GM23338 (cell line): ENCODE measurements at regions not wholly inside any gene's neighbourhood (a gene's known extent, or its start where the extent isn't known, plus 50 kb on each side); places are given as distances from the start of the nearest gene placed in this dataset.

Source experiments
- ATAC-seq: fragments of 200-7000 bp; cut with Tn5 transposase; 3 replicates; pipeline ENCODE4 v1.9.1; 2020
- DNase-seq: peaks from one replicate; pipeline ENCODE4 v3.0.0-alpha.2; 2015; ENCODE audit warnings: low spot score
- H2AFZ ChIP-seq: fragments of 200-600 bp; sonication (generic); 2 replicates; pipeline ENCODE4 v1.8.0; 2016; ENCODE audit warnings: antibody characterized with exemption, mild to moderate bottlenecking, moderate library complexity
- H3F3A ChIP-seq: fragments of 200-600 bp; sonication (generic); replicated peaks from 2 replicates; pipeline ENCODE4 v1.8.0; 2017; ENCODE audit warnings: antibody characterized with exemption, mixed run types, low read depth
- H3K27ac ChIP-seq: fragments of 200-600 bp; sonication (generic); 2 replicates; pipeline ENCODE4 v1.6.1; 2016; ENCODE audit warnings: low read depth
- H3K27me3 ChIP-seq: fragments of 200-600 bp; sonication (generic); 2 replicates; pipeline ENCODE4 v1.8.0; 2016; ENCODE audit warnings: mild to moderate bottlenecking, mixed run types, moderate library complexity; ENCODE audit not compliant: insufficient read depth
- H3K36me3 ChIP-seq: fragments of 200-600 bp; sonication (generic); 2 replicates; pipeline ENCODE4 v1.8.0; 2016; ENCODE audit warnings: mild to moderate bottlenecking; ENCODE audit not compliant: insufficient read depth
- H3K4me1 ChIP-seq: fragments of 200-600 bp; sonication (generic); 2 replicates; pipeline ENCODE4 v1.8.0; 2016; ENCODE audit warnings: mild to moderate bottlenecking, moderate library complexity; ENCODE audit not compliant: insufficient read depth
- H3K4me2 ChIP-seq: fragments of 200-600 bp; sonication (generic); 2 replicates; pipeline ENCODE4 v1.7.1; 2017; ENCODE audit warnings: mixed run types
- H3K4me3 ChIP-seq: fragments of 200-600 bp; sonication (generic); 2 replicates; pipeline ENCODE4 v1.6.1; 2016; ENCODE audit warnings: mixed run types
- H3K79me2 ChIP-seq: fragments of 200-600 bp; sonication (generic); replicated peaks from 2 replicates; pipeline ENCODE4 v1.8.0; 2017; ENCODE audit warnings: mild to moderate bottlenecking; ENCODE audit not compliant: insufficient read depth
- H3K9me2 ChIP-seq: fragments of 200-600 bp; sonication (generic); 2 replicates; pipeline ENCODE4 v1.8.0; 2017; ENCODE audit not compliant: insufficient read depth
- H4K20me1 ChIP-seq: fragments of 200-600 bp; sonication (generic); replicated peaks from 2 replicates; pipeline ENCODE4 v1.8.0; 2017; ENCODE audit warnings: mild to moderate bottlenecking; ENCODE audit not compliant: insufficient read depth
- H3K27ac Mint-ChIP-seq: 2 replicates; pipeline ENCODE4 v1.8.0; 2020; ENCODE audit warnings: inconsistent platforms, mild to moderate bottlenecking, moderate library complexity, mixed read lengths
- H3K27me3 Mint-ChIP-seq: 3 replicates; pipeline ENCODE4 v1.8.0; 2022; ENCODE audit warnings: low read depth, mild to moderate bottlenecking, moderate library complexity, mixed read lengths, inconsistent platforms; ENCODE audit not compliant: insufficient read depth, poor library complexity
- H3K36me3 Mint-ChIP-seq: 3 replicates; pipeline ENCODE4 v1.8.0; 2021; ENCODE audit warnings: low read depth, mild to moderate bottlenecking, inconsistent platforms, moderate library complexity, mixed read lengths
- H3K4me1 Mint-ChIP-seq: 3 replicates; pipeline ENCODE4 v1.8.0; 2020; ENCODE audit warnings: mild to moderate bottlenecking, inconsistent platforms, mixed read lengths
- H3K4me3 Mint-ChIP-seq: 3 replicates; pipeline ENCODE4 v1.8.0; 2021; ENCODE audit warnings: moderate library complexity, mild to moderate bottlenecking, inconsistent platforms, mixed read lengths
- H3K9me3 Mint-ChIP-seq: 3 replicates; pipeline ENCODE4 v1.8.0; 2020; ENCODE audit warnings: moderate library complexity, mild to moderate bottlenecking, inconsistent platforms, mixed read lengths
- CTCF ChIP-seq, 2 experiments: fragments of 200-600 bp in 1 of 2; sonication (generic) in 1 of 2; conservative IDR thresholded peaks; 2 replicates each; pipeline versions ENCODE4 v1.5.1 to v1.6.1; 2016 to 2017; ENCODE audit warnings: antibody characterized with exemption in 2 of 2, low read depth in 2 of 2, mild to moderate bottlenecking in 2 of 2, moderate library complexity in 1 of 2
- ETS1 ChIP-seq: IDR thresholded peaks from 2 replicates; pipeline ENCODE4 v1.6.1; 2016; ENCODE audit warnings: antibody characterized with exemption
- EZH2 ChIP-seq: fragments of 200-600 bp; sonication (generic); IDR thresholded peaks from one replicate; pipeline ENCODE4 v1.8.0; 2017; ENCODE audit warnings: antibody characterized with exemption, mild to moderate bottlenecking, low read depth; ENCODE audit not compliant: unreplicated experiment
- EZH2phosphoT487 ChIP-seq: fragments of 200-600 bp; sonication (generic); IDR thresholded peaks from one replicate; pipeline ENCODE4 v1.8.1; 2018; ENCODE audit warnings: antibody characterized with exemption; ENCODE audit not compliant: unreplicated experiment
- JUNB ChIP-seq: IDR thresholded peaks from one replicate; pipeline ENCODE4 v1.6.1; 2016; ENCODE audit warnings: antibody characterized with exemption; ENCODE audit not compliant: unreplicated experiment
- NANOG ChIP-seq: IDR thresholded peaks from 2 replicates; pipeline ENCODE4 v1.6.1; 2016; ENCODE audit warnings: antibody characterized with exemption, borderline replicate concordance
- POLR2AphosphoS5 ChIP-seq: IDR thresholded peaks from 2 replicates; pipeline ENCODE4 v1.6.1; 2016; ENCODE audit warnings: antibody characterized with exemption, low read depth
- STAT1 ChIP-seq: IDR thresholded peaks from one replicate; pipeline ENCODE4 v1.6.1; 2016; ENCODE audit warnings: antibody characterized with exemption; ENCODE audit not compliant: unreplicated experiment
- ZNF114 ChIP-seq: fragments of 250-450 bp; sonication (Bioruptor Pico); IDR thresholded peaks from 2 replicates; pipeline ENCODE4 v1.5.0; 2020; ENCODE audit warnings: mild to moderate bottlenecking, moderate library complexity
- ZNF331 ChIP-seq: fragments of 250-450 bp; sonication (Bioruptor Pico); IDR thresholded peaks from 2 replicates; pipeline ENCODE4 v1.5.0; 2020; ENCODE audit warnings: low read depth, mild to moderate bottlenecking, moderate library complexity
- TF ChIP-seq, protein P1 (sequence below): fragments of 250-450 bp; sonication (Bioruptor Pico); IDR thresholded peaks from 2 replicates; pipeline ENCODE4 v1.5.0; 2020; ENCODE audit warnings: mild to moderate bottlenecking, moderate library complexity

DNA sequence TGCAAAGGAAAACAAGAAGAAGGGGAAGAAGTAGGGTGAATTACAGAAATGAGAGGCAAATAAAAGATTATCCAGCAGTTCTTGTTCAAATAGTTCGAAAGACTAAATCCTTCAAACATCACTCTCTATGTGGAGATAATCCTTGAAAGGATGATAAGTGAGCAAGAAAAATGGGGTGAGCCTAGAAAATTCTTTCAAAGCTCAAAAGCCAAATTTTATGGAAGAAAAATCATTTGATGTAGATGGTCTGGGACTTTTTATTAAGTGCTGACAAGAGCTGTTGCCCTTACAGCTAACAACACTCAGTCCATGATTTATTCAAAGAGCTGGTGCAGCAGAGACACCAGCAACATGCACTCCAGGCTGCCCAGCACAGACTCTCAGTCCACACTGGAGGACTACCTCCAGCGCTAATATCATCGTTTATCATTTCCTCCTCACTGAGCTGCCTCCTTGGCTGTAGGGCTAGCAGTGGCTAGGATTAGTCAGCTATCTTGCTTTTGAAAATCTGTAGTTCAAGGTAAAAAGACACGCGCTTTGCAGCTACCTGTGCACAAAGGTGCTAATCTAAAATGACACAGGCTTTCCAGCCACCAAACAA is 264.8 kb upstream of the KIF2A start:
- H3K27ac ChIP-seq = no peak overlapping the region
- no peaks in the 10 kb centered on the region for H4K20me1 ChIP-seq
- no peak for DNase-seq
- H3K36me3 Mint-ChIP-seq = peaks cover 6% of the 10 kb centered on the region; the same call in 2 of the 3 replicates
- peak overlapping the region; percentile 92 for H2AFZ ChIP-seq
- TF ChIP-seq ETS1 (no peak), ZNF331 (CRISPR knock-in tag) (no peak), STAT1 (no peak), POLR2AphosphoS5 (no peak), ZNF114 (CRISPR knock-in tag) (no peak)
- H3K27me3 ChIP-seq = peaks cover 8% of the 10 kb centered on the region; the same call in 1 of the 2 replicates
- peaks cover 5% of the 10 kb centered on the region for H3K9me3 Mint-ChIP-seq
- no peak overlapping the region for H3K4me3 ChIP-seq
- no peaks in the 10 kb centered on the region for H3F3A ChIP-seq
- peaks cover 54% of the 10 kb centered on the region for H3K4me1 Mint-ChIP-seq
- H3K9me2 ChIP-seq = peaks cover 4% of the 10 kb centered on the region; the same call in 1 of the 2 replicates
- no peaks in the 10 kb centered on the region; the same call in 1 of the 2 replicates for H3K36me3 ChIP-seq
- ATAC-seq = no peak
- no peak overlapping the region for H3K4me3 Mint-ChIP-seq
- no peak overlapping the region for H3K4me2 ChIP-seq
- H3K79me2 ChIP-seq = no peaks in the 10 kb centered on the region
- H3K27ac Mint-ChIP-seq = no peak overlapping the region
- H3K27me3 Mint-ChIP-seq = peaks cover 13% of the 10 kb centered on the region
- peaks cover 48% of the 10 kb centered on the region for H3K4me1 ChIP-seq

- Histone ChIP-seq H4K20me1 (no peaks in the 10 kb centered on the region), H3K4me3 (no peak overlapping the region), H3K36me3 (no peaks in the 10 kb centered on the region; the same call in 1 of the 2 replicates), H3K27me3 (peaks cover 8% of the 10 kb centered on the region; the same call in 1 of the 2 replicates), H3K9me2 (no peaks in the 10 kb centered on the region), H3K79me2 (no peaks in the 10 kb centered on the region), H3F3A (no peaks in the 10 kb centered on the region), H3K4me1 (peaks cover 42% of the 10 kb centered on the region), H3K4me2 (peak overlapping the region; percentile 50; the same call in 1 of the 2 replicates), H3K27ac (no peak overlapping the region), H2AFZ (no peak overlapping the region)
- no peak for DNase-seq
- Mint-ChIP-seq H3K27me3 (peaks cover 11% of the 10 kb centered on the region), H3K27ac (no peak overlapping the region), H3K4me3 (no peak overlapping the region), H3K4me1 (peaks cover 53% of the 10 kb centered on the region), H3K36me3 (peaks cover 4% of the 10 kb centered on the region; the same call in 1 of the 3 replicates), H3K9me3 (peaks cover 7% of the 10 kb centered on the region; the same call in 2 of the 3 replicates)
- no peak for ATAC-seq
- TF ChIP-seq CTCF (conservative IDR thresholded peaks at IDR 0.05; ENCODE audit: low read depth in 2 of 2) (no peak), ZNF114 (CRISPR knock-in tag) (no peak), STAT1 (no peak), NANOG (no peak), EZH2 (no peak), POLR2AphosphoS5 (no peak), JUNB (no peak), EZH2phosphoT487 (no peak), ETS1 (no peak)
- TF ChIP-seq, protein P1, sequence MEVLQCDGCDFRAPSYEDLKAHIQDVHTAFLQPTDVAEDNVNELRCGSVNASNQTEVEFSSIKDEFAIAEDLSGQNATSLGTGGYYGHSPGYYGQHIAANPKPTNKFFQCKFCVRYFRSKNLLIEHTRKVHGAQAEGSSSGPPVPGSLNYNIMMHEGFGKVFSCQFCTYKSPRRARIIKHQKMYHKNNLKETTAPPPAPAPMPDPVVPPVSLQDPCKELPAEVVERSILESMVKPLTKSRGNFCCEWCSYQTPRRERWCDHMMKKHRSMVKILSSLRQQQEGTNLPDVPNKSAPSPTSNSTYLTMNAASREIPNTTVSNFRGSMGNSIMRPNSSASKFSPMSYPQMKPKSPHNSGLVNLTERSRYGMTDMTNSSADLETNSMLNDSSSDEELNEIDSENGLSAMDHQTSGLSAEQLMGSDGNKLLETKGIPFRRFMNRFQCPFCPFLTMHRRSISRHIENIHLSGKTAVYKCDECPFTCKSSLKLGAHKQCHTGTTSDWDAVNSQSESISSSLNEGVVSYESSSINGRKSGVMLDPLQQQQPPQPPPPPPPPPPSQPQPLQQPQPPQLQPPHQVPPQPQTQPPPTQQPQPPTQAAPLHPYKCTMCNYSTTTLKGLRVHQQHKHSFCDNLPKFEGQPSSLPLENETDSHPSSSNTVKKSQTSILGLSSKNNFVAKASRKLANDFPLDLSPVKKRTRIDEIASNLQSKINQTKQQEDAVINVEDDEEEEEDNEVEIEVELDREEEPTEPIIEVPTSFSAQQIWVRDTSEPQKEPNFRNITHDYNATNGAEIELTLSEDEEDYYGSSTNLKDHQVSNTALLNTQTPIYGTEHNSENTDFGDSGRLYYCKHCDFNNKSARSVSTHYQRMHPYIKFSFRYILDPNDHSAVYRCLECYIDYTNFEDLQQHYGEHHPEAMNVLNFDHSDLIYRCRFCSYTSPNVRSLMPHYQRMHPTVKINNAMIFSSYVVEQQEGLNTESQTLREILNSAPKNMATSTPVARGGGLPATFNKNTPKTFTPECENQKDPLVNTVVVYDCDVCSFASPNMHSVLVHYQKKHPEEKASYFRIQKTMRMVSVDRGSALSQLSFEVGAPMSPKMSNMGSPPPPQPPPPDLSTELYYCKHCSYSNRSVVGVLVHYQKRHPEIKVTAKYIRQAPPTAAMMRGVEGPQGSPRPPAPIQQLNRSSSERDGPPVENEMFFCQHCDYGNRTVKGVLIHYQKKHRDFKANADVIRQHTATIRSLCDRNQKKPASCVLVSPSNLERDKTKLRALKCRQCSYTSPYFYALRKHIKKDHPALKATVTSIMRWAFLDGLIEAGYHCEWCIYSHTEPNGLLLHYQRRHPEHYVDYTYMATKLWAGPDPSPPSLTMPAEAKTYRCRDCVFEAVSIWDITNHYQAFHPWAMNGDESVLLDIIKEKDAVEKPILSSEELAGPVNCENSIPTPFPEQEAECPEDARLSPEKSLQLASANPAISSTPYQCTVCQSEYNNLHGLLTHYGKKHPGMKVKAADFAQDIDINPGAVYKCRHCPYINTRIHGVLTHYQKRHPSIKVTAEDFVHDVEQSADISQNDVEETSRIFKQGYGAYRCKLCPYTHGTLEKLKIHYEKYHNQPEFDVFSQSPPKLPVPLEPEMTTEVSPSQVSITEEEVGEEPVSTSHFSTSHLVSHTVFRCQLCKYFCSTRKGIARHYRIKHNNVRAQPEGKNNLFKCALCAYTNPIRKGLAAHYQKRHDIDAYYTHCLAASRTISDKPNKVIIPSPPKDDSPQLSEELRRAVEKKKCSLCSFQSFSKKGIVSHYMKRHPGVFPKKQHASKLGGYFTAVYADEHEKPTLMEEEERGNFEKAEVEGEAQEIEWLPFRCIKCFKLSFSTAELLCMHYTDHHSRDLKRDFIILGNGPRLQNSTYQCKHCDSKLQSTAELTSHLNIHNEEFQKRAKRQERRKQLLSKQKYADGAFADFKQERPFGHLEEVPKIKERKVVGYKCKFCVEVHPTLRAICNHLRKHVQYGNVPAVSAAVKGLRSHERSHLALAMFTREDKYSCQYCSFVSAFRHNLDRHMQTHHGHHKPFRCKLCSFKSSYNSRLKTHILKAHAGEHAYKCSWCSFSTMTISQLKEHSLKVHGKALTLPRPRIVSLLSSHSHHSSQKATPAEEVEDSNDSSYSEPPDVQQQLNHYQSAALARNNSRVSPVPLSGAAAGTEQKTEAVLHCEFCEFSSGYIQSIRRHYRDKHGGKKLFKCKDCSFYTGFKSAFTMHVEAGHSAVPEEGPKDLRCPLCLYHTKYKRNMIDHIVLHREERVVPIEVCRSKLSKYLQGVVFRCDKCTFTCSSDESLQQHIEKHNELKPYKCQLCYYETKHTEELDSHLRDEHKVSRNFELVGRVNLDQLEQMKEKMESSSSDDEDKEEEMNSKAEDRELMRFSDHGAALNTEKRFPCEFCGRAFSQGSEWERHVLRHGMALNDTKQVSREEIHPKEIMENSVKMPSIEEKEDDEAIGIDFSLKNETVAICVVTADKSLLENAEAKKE (CRISPR knock-in tag) = no peak
Measured at GRCh38 chr5:62042007-62042406, 264.0 kb upstream of the KIF2A start.
